ENCODE measurements at regions not wholly inside any gene's neighbourhood (a gene's known extent, or its start where the extent isn't known, plus 50 kb on each side); places are given as distances from the start of the nearest gene placed in this dataset.

- TF ChIP-seq POLR2AphosphoS5 (IDR thresholded peaks at IDR 0.05; ENCODE audit: low read depth, low read length): no peak
- no peak for TF ChIP-seq REST (IDR thresholded peaks at IDR 0.05; ENCODE audit: insufficient read depth in 1 of 2, low read depth in 2 of 2, low read length in 2 of 2)
- TF ChIP-seq SIN3A (IDR thresholded peaks at IDR 0.05; ENCODE audit: borderline replicate concordance, insufficient read depth, low read length): no peak
- TF ChIP-seq TAF1 (IDR thresholded peaks at IDR 0.05; ENCODE audit: borderline replicate concordance, insufficient read depth, low read length): no peak
- no peak for TF ChIP-seq FOXP2 (optimal IDR thresholded peaks at IDR 0.05; ENCODE audit: borderline replicate concordance, extremely low read depth, extremely low read length, insufficient read depth)
These were observed 187.5 kb upstream of the NRXN1 start for GRCh38 chr2:51219468-51219867.

Data from PFSK-1 (cell line).